NCI-H2107 (cell line): ENCODE measurements at regions not wholly inside any gene's neighbourhood (a gene's known extent, or its start where the extent isn't known, plus 50 kb on each side); places are given as distances from the start of the nearest gene placed in this dataset.

Experiments used
- DNase-seq: peaks from one replicate; lab custom pipeline; 2025; lab: John Stamatoyannopoulos, UW

DNA sequence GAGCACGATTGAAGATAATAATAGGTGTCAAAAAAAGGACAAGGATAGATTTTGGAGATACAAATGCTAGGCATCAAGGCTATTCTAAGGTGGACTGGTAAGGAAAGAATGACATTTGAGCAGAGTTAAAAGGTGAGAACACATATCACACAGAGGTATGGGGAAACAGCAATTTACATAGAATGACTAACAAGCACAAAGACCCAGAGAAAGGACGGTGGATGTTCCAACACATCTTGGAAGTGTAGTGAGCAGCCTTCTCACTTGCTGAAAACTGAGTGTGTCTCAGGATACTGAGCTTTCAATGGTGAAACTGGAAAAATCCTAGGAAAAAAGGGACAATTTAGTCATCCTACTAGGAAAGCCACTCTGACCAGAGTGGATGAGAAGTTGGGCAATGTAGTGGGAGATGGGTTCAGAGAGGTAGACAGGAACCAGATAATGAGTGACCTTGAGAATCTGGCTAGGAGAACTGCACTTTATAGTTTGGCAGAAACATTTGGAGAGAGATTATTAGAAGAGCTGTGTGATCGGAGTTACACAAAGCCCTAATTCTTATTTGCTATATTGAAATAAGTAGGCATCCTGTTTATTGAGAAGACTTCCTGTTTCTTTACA, 706.0 kb downstream of the KCNA4 start:
- no peak for DNase-seq

DNA sequence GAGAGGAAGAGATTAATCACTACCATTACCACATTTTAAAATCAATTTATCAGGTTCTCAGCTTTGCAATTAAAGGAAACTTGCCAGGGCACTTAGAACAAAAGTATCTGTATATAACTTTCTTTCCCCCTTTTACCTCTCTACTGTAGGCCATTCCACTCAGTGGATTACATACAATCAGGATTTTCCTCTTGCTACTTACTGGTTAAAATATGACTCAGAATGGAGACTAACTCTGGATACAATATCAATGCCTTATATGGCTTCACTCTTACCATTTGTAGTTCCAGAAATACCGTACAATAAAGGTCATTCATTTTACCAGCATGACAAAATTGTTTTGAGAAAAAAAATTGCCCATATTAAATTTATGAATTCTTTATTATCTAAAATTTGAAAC, 706.8 kb downstream of the KCNA4 start:
- DNase-seq = no peak

DNA sequence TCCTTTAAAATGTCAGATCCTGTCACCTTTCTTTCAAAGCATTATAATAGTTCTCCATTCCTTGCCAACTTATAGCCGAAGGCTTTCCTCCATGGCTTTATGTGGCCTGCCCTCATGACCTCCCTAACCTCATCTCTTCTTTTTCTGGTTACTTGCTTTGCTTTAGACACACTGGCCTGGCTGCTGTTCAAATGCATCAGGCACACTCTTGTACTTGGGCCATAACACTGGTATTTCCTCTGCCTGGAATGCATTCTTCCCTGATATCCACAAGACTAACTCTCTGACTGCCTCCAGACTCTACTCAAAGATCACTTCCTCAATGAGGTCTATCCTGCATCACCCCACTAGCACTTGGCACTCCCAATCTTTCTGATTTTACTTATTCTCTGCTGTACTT, 710.3 kb downstream of the KCNA4 start:
- no peak for DNase-seq

DNA sequence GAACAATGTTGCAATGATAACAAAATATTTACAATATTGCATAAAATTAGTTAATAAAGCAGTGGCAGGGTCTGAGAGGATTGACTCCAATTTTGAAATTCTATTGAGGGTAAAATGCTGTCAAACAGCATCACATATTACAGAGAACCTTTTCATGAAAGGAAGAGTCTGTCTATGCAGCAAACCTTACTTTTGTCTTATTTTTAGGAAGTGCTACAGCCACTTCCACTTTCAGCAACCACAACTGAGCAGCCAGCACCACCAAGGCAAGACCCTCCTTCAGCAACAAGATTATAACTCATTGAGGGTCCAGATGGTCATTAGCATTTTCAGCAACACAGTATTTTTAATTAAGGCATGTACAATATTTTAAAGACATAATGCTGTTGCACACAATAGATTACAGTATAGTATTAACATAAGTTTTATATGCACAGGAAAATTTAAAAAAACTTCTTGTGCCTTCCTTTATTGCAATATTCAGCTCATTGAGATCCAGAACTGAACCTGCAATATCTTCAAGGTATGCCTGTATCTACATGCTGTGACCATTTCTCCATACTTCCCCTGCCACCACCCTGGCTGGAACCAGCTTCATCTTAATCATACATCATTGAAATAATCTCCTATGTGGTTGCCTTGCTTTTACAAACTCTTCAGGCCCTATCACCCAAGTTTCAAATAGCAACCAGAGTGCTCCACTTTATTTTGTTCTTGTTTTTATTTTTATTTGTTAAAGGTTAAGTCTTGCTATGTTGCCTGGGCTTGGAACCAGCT, 711.2 kb downstream of the KCNA4 start:
- DNase-seq = no peak

DNA sequence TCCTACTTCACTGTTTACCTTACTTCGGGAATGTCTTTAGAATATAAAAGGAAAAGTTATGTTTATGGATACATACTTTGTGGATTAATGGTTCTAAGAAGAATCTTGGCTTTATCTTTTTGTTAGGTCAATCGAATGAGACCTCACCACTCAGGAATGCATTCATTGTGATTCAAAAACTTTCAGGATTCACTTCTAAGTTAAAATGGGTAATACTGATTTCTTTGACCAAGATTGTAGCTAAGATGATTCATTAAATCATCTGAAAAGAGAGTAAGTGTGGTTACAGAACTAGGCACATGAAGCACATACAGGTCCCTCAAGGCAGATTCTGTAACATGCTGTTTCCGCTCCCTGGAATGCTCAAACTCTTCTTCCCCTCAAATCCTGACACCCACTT, 716.4 kb downstream of the KCNA4 start:
- DNase-seq = no peak

DNA sequence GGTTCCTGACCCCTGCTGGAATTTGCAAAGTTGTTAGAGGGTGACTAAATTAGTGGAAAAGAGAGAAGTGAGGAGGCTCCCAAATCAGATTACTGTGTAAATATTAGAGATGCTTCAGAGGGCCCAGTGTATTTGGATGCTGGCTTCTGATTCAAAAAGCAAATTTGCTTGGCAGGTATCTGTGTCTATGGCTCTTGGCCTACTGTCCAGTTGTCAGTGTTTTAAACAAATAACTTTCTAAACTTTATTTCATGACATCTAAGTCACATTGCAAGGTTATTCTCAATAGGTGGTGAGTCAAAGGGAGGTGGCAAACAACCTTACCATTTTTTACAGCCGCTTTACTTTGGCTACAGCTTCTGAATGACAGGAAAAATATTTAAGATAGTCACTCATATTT, 720.1 kb downstream of the KCNA4 start:
- DNase-seq = no peak

DNA sequence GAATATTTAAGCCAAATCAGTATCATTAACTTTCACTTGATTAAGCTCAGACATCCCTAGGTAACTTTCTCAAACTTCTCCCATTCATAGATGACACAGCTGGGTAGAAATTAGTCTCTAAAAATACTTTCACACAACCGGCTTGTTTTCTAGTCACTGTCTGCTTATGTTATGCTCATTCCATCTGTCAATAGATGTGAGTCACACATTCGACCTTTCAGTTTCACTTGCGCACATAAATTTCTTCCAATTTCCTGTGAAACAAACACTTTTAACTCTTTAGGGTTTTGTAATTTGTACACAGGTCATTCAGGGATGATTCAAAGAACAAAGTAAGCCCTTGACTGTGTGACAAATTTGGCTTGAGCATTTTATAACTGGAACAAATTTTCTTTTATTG, 723.0 kb downstream of the KCNA4 start:
- no peak for DNase-seq

DNA sequence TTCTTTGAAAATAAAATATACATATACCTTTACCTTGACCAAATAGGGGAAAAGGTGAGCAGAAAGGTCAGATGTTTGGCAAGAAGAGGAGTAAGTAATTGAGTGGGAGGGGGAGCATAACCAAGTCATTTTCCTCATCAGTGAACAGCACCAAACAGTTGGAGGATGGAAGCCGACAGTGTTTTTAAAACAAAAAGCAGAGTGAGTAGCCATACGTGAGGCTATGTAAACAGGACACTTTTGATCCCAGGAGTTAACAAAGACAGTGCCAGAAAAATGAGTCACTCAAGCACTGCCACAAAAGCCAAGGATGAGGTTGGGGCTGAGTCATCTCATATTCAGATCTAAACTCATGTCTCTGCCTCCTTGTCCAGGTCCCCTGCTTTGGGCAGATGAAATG, 734.7 kb downstream of the KCNA4 start:
- DNase-seq = no peak

DNA sequence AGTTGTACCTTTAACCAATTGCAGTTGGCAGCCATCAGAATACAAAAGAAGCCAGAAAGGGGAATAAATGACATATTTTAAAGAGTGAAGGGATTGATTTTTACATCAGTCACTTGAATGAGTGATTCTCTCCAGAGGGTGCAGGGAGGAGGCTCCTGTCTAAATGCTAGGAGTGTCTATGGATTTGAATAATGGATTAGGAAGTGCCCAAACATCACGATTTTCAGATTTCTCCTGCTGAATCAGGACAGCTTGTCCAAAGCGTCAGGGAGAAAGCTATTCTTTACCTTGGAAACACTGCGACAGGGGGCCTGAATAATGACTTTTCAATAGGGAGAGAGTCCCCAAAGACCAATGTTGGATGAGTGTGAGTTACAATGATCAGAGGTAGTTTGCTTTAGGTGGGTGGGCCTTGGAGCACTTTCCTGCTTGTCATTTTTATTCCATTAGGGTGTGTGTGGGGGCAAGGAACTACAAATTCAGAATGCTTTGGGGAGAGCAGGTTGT, 735.5 kb downstream of the KCNA4 start:
- no peak for DNase-seq

DNA sequence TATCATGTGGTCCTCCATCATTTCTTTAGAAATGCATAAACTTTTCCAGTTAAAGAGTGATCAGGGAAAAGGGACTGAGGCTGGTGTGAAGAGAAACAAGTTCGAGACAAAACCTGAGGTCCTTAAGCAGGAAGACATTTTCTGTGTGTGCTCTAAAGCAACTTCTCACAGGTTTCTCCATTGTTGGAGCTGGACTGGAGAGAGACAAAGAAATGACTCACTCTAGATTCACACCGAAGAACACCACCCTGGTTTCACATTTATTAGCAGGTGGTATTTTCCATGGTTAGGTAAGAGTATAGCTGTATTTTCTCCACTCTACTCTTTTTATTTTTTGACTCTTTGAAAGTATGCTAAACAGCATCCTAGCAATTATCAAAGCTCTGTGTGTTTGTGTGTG, 736.4 kb downstream of the KCNA4 start:
- DNase-seq = no peak

DNA sequence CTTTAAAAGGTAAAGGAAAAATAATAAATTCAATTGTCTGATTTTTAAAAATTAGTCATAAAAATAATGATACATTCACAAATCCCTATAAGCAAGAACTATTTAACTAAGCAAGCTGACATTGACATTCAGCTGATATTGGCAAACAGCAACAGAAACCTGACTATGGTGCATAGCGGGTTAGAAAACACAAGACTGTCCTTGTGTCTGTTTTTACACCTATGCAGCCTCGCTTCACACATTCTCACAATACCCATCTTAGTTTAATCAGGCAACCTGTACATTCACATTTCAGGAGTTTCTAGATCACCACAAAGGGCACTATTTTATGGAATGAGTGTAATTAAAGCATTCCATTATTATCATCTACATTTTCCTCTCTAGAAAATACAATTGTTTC, 737.1 kb downstream of the KCNA4 start:
- DNase-seq = no peak

DNA sequence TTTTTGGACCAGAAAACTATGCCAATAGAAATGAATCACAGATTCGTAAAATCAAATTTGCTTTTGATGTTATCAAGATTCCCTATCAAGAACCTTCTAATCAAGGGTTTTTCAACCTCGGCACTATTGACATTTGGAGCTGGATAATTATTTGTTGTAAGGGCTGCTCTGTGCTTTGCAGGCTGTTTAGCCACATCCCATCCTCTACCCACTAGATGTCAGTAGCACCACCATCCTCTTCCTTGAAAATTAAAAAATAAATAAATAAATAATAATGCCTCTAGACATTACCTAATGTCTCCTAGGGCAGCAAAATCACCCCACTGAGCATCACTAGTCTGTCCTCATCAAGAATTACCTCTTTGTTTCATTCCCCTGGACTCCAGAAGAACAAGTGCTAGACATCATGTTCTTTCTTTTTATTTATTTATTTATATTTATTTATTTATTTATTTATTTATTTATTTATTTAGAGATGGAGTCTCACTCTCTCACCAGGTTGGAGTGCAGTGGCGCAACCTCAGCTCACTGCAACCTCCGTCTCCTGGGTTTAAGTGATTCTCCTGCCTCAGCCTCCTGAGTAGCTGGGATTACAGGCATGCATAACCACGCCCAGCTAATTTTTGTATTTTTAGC, 744.7 kb downstream of the KCNA4 start:
- DNase-seq = no peak

DNA sequence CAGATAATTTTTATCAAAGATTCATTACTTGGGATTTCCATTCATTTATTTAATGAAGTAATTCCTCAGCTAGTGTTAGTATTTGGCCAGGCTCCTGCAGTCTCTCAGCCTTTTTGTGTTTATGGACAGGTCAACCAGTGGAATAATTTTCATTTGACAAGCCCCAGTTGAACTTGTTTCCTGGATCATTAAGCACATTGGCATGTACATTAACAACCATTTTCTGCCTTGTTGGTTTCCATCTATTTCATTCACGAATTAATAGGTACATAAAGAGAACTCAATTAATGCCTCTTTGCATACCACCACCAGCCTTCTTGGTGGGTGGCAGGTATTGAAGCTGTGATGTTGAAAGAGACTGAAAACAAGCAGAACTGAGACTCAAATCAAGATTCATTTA, 745.2 kb downstream of the KCNA4 start:
- no peak for DNase-seq

DNA sequence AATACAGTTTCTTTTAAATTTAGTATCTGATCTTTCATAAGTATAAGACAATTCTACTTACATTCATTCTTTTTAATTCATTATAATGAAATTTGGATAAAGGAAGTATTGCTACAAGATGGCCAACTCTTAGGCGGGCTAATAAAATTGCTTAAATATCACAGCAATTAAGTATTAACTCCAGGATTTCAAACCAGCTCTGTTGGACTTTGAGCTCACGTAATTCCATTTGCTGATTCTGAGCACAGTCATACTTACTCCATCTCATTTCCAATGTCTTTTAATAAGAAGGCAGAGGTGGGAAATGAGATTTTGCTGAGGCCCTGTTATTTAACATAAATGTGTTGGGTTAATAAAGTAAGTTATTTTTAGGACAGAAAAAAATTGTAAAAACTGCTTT, 748.1 kb downstream of the KCNA4 start:
- DNase-seq = no peak

DNA sequence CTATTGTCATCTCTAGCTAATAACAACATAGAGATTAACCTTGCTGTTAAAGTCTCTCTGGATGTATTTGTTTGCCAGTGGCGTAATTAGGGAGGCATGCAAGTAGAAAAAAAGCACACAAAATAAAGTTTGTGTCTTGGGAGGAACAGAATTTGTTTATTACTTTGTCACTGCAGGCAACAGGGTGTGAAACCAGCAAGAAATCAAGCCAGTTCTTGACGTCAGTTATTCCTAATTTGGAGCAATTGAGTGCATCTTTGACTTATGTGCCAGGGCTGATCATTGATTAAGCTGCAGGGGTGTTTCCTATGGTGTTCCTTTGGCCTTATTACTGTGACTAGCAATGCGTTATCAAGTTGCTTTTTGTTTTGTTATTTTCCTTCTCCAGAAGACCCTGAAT, 751.0 kb downstream of the KCNA4 start:
- DNase-seq = no peak

DNA sequence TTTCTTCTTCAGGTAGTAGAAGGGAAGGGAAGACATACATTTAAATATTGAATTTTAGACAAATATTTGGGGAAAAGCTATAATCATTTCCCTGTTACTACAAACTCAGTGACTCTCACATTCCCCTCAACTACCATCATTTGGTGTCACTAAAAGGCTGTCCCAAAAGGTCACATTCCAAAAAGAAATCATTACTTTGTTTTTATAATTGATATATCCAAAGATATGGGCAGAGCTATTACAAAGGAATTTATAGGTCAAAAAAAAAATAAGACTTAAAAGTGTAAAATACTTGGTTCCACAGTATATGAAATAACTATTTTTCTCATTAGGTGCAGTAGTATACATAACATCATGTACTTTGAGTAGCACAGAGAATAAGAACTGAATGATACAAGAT, 751.4 kb downstream of the KCNA4 start:
- no peak for DNase-seq

DNA sequence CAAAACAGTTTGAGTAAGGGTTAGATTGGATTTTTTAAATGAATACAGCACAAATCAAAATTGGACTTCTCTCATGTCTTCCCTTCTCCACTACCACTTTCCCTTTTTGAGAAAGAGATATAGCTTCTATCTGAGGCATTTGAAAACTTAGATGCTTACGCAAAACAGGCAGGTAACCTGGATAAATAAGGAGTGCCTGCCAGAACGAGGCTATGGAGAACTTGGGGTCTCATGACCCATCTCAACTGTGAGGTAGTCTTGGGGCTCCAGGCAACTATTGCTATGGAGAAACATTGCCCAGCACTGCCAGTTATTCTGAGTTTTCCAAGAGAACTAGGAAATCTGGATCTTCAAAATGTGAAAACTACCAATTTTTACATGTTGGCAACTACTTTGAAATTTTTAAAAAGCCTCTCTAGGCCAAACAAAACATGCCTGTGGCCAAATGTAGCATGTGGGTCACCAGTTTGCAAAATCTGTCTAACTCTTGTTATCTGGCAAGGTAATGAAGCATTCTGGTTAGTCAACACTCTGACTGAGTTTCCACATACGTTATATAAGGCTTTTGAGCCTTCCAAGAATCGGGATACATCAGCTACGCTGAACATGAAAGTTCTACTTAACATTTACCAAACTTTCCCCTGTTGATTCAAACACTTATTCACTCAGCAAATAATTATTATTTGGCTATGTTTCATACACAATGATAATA, 752.7 kb downstream of the KCNA4 start:
- no peak for DNase-seq

DNA sequence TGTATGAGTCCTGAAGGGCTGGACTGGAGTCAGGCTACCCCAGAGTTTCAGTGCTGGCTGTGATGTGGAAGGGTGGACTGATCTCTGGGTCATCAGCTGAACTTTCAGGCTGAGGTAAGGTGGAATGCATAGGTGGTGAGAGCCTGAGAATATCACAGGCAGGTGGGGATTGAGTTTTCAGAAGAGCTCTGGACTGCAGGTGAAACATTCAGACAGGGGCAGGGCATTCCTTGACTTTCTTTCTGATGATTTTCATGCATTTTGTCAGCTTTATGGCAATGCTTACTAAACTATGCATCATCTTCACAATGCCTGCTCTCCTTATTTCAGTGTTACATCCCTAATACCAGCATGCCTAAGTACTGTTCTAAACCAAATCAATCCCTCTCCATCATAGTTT, 755.0 kb downstream of the KCNA4 start:
- DNase-seq = no peak

DNA sequence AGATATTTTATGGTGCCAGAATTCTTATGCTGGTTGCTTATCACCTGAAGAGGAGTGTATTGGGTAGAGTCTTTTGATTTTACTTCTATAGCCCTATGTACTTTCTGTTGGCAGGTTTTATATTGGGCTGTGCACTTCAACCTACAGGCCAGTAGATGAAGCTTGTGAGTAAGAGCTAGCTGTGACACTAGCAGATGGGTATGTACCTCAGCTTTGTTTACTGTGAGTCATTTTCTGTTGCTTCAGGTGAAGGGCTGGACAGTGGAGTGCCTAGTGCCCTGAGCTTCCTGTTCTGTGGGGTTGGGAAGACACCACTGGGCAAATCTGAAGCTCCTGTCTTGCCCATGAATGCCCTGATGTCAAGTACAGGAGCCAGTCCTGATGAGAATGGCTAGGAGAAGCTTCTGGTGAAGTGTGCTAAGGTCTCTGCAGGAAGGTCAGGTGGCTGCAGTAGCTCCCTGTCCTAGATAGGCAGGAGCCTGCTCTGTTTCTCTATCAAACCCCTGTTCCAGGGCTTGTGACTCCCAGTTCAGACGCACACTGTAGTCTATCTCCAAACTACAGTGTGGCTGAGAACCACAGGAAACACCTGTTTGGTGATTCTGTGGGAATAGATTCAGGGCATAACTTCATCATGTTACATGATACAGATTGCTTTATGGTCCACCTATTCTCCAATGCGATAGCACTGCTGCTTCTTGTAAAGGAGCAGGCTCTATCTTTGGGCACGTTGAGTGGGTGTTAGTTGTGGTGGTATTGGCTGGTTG, 755.7 kb downstream of the KCNA4 start:
- DNase-seq = no peak

DNA sequence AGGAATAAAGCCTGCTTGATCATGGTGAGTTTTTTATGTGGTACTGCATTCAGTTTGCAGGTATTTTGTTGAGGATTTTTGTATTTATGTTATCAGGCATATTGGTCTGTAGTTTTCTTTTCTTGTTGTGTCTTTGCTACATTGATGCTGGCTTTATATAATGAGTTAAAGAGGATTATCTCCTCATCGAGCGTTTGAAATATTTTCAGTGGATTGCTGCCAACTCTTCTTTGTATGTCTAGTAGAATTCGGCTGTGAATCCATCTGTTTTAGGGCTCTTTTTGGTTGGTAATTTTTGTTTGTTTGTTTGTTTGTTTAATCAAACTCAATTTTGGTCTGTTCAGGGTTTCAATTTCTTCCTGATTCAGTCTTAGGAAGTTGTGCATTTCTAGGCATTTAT, 758.4 kb downstream of the KCNA4 start:
- no peak for DNase-seq

DNA sequence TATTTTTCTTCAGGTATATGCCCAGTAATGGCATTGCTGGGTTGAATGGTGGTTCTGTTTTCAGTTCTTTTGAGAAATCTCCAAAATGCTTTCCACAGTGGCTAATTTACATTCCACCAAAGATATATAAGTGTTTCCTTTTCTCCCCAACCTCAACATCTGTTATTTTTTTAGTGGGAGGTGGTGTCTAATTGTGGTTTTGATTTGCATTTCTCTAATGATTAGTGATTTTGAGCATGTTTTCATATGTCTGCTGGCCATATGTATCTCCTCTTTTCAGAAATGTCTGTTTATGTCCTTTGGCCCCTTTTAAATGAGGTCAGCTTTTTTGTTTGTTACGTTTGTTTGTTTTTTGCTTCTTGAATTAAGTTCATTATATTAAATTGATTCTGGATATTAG, 760.2 kb downstream of the KCNA4 start:
- no peak for DNase-seq

DNA sequence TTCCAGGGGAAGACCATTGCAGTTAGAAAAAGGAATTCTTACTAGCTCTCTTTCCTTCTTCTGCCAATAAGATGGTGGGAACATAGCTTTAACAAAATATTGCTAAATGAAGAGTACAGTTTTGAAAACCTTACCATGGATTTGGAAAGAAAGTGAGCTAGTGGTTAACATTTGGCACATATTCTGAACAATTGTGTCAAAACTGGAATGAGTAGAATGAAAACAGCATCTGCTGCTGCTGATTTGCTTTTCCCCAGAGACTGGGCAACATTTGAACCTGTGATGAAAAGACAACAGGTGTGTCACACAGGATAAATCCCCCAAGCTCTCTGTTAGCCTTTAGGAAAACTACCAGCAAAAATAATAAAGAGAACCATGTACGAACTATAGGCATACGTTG, 761.4 kb downstream of the KCNA4 start:
- DNase-seq = no peak
